H1 (cell line): ENCODE measurements at regions not wholly inside any gene's neighbourhood (a gene's known extent, or its start where the extent isn't known, plus 50 kb on each side); places are given as distances from the start of the nearest gene placed in this dataset.

Source experiments
- CHD7 ChIP-seq: fragments of 300-600 bp; sonication (generic); IDR thresholded peaks from 2 replicates; pipeline ENCODE4 v1.7.1; 2012; ENCODE audit warnings: low read length, moderate library complexity, mild to moderate bottlenecking, inconsistent platforms; ENCODE audit not compliant: insufficient replicate concordance

GRCh38 chr14:56367416-56367815 is 212.2 kb upstream of the TMEM260 start (continued):
- no peak for TF ChIP-seq CHD7
